Vagina (tissue), 2 donors: ENCODE measurements at regions not wholly inside any gene's neighbourhood (a gene's known extent, or its start where the extent isn't known, plus 50 kb on each side); places are given as distances from the start of the nearest gene placed in this dataset.

ENCODE experiments used
- POLR2A ChIP-seq, 2 donors: fragments of 450-650 bp; IDR thresholded peaks; one replicate each; pipeline ENCODE4 v1.6.1; 2017; ENCODE audit warnings: antibody characterized with exemption in 2 of 2, mild to moderate bottlenecking in 2 of 2, moderate library complexity in 2 of 2
- POLR2AphosphoS5 ChIP-seq, 2 donors: sonication (generic); formaldehyde crosslinking; IDR thresholded peaks; one replicate each; pipeline ENCODE4 v1.9.0; 2017; ENCODE audit warnings: antibody characterized with exemption in 2 of 2, mild to moderate bottlenecking in 2 of 2, low read depth in 1 of 2; ENCODE audit not compliant: insufficient read depth in 1 of 2
- TF ChIP-seq, protein P1 (sequence below), 3 experiments: fragments of 450-650 bp in 2 of 3; fragments of 200-600 bp in 1 of 3; sonication (generic) in 1 of 3; IDR thresholded peaks; one replicate each; pipeline ENCODE4 v1.5.1; 2017 to 2019; ENCODE audit warnings: antibody characterized with exemption in 3 of 3, mild to moderate bottlenecking in 2 of 3, moderate library complexity in 2 of 3

DNA sequence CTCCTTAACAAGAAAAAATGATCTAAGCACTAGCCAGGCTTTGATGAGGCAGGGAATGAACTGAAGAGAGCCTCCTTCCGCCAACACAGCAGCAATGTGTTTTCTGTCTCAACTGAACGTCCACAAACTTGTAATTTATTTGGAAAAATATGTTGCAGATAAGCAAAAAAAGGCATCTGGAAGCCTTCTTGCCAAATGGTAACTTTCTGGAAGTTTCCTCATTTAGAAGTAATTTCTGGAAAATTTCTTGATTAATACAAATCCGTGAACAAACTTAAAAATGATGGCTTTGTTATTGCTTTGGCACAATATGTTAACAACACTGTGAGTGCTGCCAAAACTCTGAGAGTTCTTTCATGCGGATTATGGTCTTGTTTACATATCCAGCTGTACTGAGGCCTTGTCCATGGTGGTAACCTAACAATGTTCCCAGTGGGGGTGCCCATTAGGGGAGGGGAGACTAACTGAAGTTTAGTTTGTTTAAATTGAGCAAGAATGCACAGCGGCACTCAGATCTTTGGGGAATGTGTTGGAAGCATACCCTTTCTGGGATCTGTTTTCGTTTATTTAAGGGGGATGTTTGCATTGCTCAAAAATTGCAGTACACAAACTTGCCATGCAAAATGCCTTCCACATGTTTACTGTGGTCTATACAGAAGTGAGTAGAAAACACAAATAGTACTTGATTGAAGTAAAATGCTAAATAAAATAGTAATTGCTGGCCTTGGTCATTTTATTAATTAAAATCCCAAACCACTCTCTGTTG, 334.7 kb downstream of the NR2F1-AS1 start:
- no peak for TF ChIP-seq POLR2AphosphoS5 (IDR thresholded peaks at IDR 0.05; ENCODE audit: insufficient read depth in 1 of 2, low read depth in 1 of 2)
- TF ChIP-seq POLR2A (IDR thresholded peaks at IDR 0.05), result no peak
- TF ChIP-seq, protein P1, sequence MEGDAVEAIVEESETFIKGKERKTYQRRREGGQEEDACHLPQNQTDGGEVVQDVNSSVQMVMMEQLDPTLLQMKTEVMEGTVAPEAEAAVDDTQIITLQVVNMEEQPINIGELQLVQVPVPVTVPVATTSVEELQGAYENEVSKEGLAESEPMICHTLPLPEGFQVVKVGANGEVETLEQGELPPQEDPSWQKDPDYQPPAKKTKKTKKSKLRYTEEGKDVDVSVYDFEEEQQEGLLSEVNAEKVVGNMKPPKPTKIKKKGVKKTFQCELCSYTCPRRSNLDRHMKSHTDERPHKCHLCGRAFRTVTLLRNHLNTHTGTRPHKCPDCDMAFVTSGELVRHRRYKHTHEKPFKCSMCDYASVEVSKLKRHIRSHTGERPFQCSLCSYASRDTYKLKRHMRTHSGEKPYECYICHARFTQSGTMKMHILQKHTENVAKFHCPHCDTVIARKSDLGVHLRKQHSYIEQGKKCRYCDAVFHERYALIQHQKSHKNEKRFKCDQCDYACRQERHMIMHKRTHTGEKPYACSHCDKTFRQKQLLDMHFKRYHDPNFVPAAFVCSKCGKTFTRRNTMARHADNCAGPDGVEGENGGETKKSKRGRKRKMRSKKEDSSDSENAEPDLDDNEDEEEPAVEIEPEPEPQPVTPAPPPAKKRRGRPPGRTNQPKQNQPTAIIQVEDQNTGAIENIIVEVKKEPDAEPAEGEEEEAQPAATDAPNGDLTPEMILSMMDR (IDR thresholded peaks at IDR 0.05), result no peak
